Panc1 (cell line): ENCODE measurements at regions not wholly inside any gene's neighbourhood (a gene's known extent, or its start where the extent isn't known, plus 50 kb on each side); places are given as distances from the start of the nearest gene placed in this dataset.

Experiments used
- ATAC-seq: fragments of 200-7000 bp; cut with Tn5 transposase; 2 replicates; pipeline ENCODE4 v1.9.1; 2020; ENCODE audit warnings: mild to moderate bottlenecking, moderate library complexity
- BruUV-seq: library from RNA; stranded (reverse); fragments of 400-500 nt; replicated peaks from 2 replicates; lab custom pipeline; 2021; lab: Mats Ljungman, UMichigan
- CTCF ChIA-PET: fragments of 300-600 bp; sonication (Branson Sonifier 250); formaldehyde crosslinking; loops from one replicate; lab custom pipeline; 2022; ENCODE audit warnings: antibody characterized with exemption; lab: Charles Lee
- POLR2A ChIA-PET: fragments of 300-600 bp; sonication (Branson Sonifier 250); formaldehyde crosslinking; loops from one replicate; lab custom pipeline; 2022; ENCODE audit warnings: antibody characterized with exemption; lab: Charles Lee
- DNase-seq: peaks from one replicate; pipeline ENCODE4 v3.0.0-alpha.2; 2010; ENCODE audit warnings: low read depth, low spot score
- H3K27ac ChIP-seq: 2 replicates; pipeline ENCODE4 v1.5.1; 2011; ENCODE audit warnings: mild to moderate bottlenecking, low read length, inconsistent platforms
- H3K27me3 ChIP-seq: fragments of 200-500 bp; sonication (Bioruptor generic); 2 replicates; pipeline ENCODE4 v1.6.0; 2014; ENCODE audit warnings: low read length, inconsistent platforms; ENCODE audit not compliant: control insufficient read depth, insufficient read depth
- H3K36me3 ChIP-seq: fragments of 200-500 bp; sonication (Bioruptor generic); 2 replicates; pipeline ENCODE4 v1.5.1; 2014; ENCODE audit warnings: inconsistent platforms, mild to moderate bottlenecking, low read length, moderate library complexity; ENCODE audit not compliant: control insufficient read depth, insufficient read depth
- H3K4me1 ChIP-seq: 2 replicates; pipeline ENCODE4 v1.5.1; 2011; ENCODE audit warnings: inconsistent platforms, mild to moderate bottlenecking, low read length, moderate library complexity; ENCODE audit not compliant: control insufficient read depth, insufficient read depth
- H3K4me3 ChIP-seq, 2 experiments: 2 replicates each; pipeline ENCODE4 v1.5.1; 2011 to 2012; ENCODE audit warnings: low read depth in 2 of 2, low read length in 2 of 2, mild to moderate bottlenecking in 2 of 2, inconsistent platforms in 1 of 2, moderate library complexity in 1 of 2
- H3K9me3 ChIP-seq: fragments of 200-500 bp; sonication (Bioruptor generic); 2 replicates; pipeline ENCODE4 v1.5.1; 2014; ENCODE audit warnings: low read depth, mild to moderate bottlenecking, inconsistent platforms, low read length, moderate library complexity; ENCODE audit not compliant: control insufficient read depth, insufficient read depth
- CTCF ChIP-seq: fragments of 450-650 bp; IDR thresholded peaks from 2 replicates; pipeline ENCODE4 v1.5.1; 2017; ENCODE audit warnings: mild to moderate bottlenecking
- POLR2AphosphoS5 ChIP-seq: IDR thresholded peaks from 2 replicates; pipeline ENCODE4 v1.6.1; 2012; ENCODE audit warnings: mild to moderate bottlenecking, low read depth, low read length, moderate library complexity
- REST ChIP-seq, 2 experiments: IDR thresholded peaks; 2 replicates each; pipeline ENCODE4 v1.6.1; 2011 to 2012; ENCODE audit warnings: low read depth in 2 of 2, control low read depth in 1 of 2, low read length in 1 of 2, mild to moderate bottlenecking in 1 of 2, moderate library complexity in 1 of 2; ENCODE audit not compliant: insufficient read depth in 1 of 2
- SIN3A ChIP-seq: IDR thresholded peaks from 2 replicates; pipeline ENCODE4 v1.6.1; 2012; ENCODE audit warnings: low read depth, mild to moderate bottlenecking, low read length, moderate library complexity, borderline replicate concordance; ENCODE audit not compliant: insufficient read depth
- TCF7L2 ChIP-seq: IDR thresholded peaks from 2 replicates; pipeline ENCODE4 v1.6.1; 2011; ENCODE audit warnings: mild to moderate bottlenecking, low read depth, low read length, inconsistent platforms
- in situ Hi-C: cut with HindIII; loops from 2 replicates; pipeline ENCODE4 v1.10.0; 2016; ENCODE audit warnings: low sequenced_read_pairs, low pct_unique_long_range_greater_than_20kb
- intact Hi-C: fragments of 100-400 bp; cut with micrococcal nuclease; formaldehyde crosslinking; loops from one replicate; pipeline ENCODE4 v1.10.0; 2022; ENCODE audit not compliant: unreplicated experiment

GRCh38 chr1:239303289-239303688 lies 83.1 kb upstream of the CHRM3 start:
- POLR2A ChIA-PET: no interaction called here
- H3K9me3 ChIP-seq: no peaks in the 10 kb centered on the region
- no peak overlapping the region for H3K27ac ChIP-seq
- ATAC-seq: no peak
- no peak for DNase-seq
- TF ChIP-seq SIN3A (no peak), POLR2AphosphoS5 (no peak), REST (IDR thresholded peaks at IDR 0.05; ENCODE audit: insufficient read depth in 1 of 2, low read depth in 2 of 2, low read length in 1 of 2) (no peak), CTCF (no peak), TCF7L2 (no peak)
- intact Hi-C loops (no loop called here), in situ Hi-C loops (no loop called here)
- H3K36me3 ChIP-seq: no peaks in the 10 kb centered on the region; the same call in 1 of the 2 replicates
- CTCF ChIA-PET: no interaction called here
- no peaks in the 10 kb centered on the region for H3K27me3 ChIP-seq
- no peak overlapping the region for H3K4me3 ChIP-seq
- no peaks in the 10 kb centered on the region for H3K4me1 ChIP-seq
- no TSS peak for BruUV-seq

- DNase-seq (no peak), ATAC-seq (no peak)
- H3K9me3 ChIP-seq: no peaks in the 10 kb centered on the region
- in situ Hi-C loops (no loop called here), intact Hi-C loops (no loop called here)
- CTCF ChIA-PET: no interaction called here
- POLR2A ChIA-PET: no interaction called here
- H3K4me1 ChIP-seq: no peaks in the 10 kb centered on the region
- H3K4me3 ChIP-seq: no peak overlapping the region
- TF ChIP-seq CTCF (no peak), SIN3A (no peak), TCF7L2 (no peak), REST (IDR thresholded peaks at IDR 0.05; ENCODE audit: insufficient read depth in 1 of 2, low read depth in 2 of 2, low read length in 1 of 2) (no peak), POLR2AphosphoS5 (no peak)
- no peaks in the 10 kb centered on the region; the same call in 1 of the 2 replicates for H3K36me3 ChIP-seq
- BruUV-seq: no TSS peak
- no peaks in the 10 kb centered on the region for H3K27me3 ChIP-seq
- no peak overlapping the region for H3K27ac ChIP-seq
Observed at GRCh38 chr1:239302696-239303095, 83.7 kb upstream of the CHRM3 start.
